ENCODE measurements at regions not wholly inside any gene's neighbourhood (a gene's known extent, or its start where the extent isn't known, plus 50 kb on each side); places are given as distances from the start of the nearest gene placed in this dataset.

GRCh38 chr4:14434483-14434882 is 567.8 kb upstream of the CPEB2 start:
- Histone ChIP-seq H3K9me3 (ENCODE audit: insufficient read depth, low read depth, low read length) (no peaks in the 10 kb centered on the region), H3K4me2 (ENCODE audit: low read length) (no peak overlapping the region), H2BK12ac (ENCODE audit: low read length) (no peak overlapping the region), H3K36me3 (ENCODE audit: control insufficient read depth in 1 of 2, insufficient read depth in 2 of 2, low read length in 2 of 2) (no peaks in the 10 kb centered on the region), H2BK5ac (ENCODE audit: low read depth, low read length, poor library complexity) (no peak overlapping the region), H3K23ac (ENCODE audit: low read length) (no peak overlapping the region), H3K18ac (ENCODE audit: low read length) (no peak overlapping the region), H3K79me2 (ENCODE audit: control insufficient read depth, insufficient read depth, low read length, poor library complexity) (no peaks in the 10 kb centered on the region), H2BK120ac (ENCODE audit: insufficient read depth, low read length, poor library complexity) (no peak overlapping the region), H3K4me3 (ENCODE audit: low read depth, low read length) (no peak overlapping the region), H3K79me1 (ENCODE audit: low read length) (no peaks in the 10 kb centered on the region), H3K27me3 (ENCODE audit: insufficient read depth, low read length) (no peaks in the 10 kb centered on the region), H3K4me1 (ENCODE audit: control insufficient read depth in 1 of 2, insufficient read depth in 2 of 2, low read length in 2 of 2) (no peaks in the 10 kb centered on the region), H4K12ac (ENCODE audit: low read depth, low read length) (no peak overlapping the region), H2AFZ (ENCODE audit: insufficient read depth, low read length, poor library complexity) (no peak overlapping the region), H3K9ac (ENCODE audit: low read length) (no peak overlapping the region), H3K14ac (ENCODE audit: low read length) (no peak overlapping the region), H4K8ac (ENCODE audit: low read depth, low read length) (no peak overlapping the region), H3K27ac (ENCODE audit: low read depth, low read length) (no peak overlapping the region), H4K91ac (ENCODE audit: low read depth, low read length) (no peak overlapping the region), H2AK5ac (ENCODE audit: low read length) (no peak overlapping the region), H3K4ac (ENCODE audit: low read depth, low read length) (no peak overlapping the region)
- WGBS (ENCODE audit: extremely low coverage, insufficient coverage, insufficient read length): no CpG with 5 or more reads among the region's 2 CpGs
- DNase-seq: no peak

- Histone ChIP-seq H3K23ac (ENCODE audit: low read length) (no peak overlapping the region), H2AK5ac (ENCODE audit: low read length) (no peak overlapping the region)
- WGBS (ENCODE audit: extremely low coverage, insufficient coverage, insufficient read length): no CpG with 5 or more reads among the region's 3 CpGs
These were observed 567.4 kb upstream of the CPEB2 start for GRCh38 chr4:14434916-14435315.

DNA sequence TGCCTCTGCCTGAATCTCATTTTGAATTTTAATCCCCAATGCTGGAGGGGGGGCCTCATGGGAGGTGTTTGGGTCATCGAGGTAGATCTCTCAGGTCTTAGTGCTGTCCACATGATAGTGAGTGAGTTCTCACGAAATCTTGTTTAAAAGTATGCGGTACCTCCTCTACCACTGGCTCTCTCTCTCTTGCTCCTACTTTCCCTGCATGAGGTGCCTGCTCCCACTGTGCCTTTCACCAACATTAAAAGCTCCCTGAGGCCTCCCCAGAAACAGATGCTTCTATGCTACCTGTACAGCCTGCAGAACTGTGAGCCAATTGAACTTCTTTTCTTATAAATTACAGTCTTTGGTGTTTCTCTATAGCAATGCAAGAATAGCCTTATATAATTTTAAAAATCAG is 560.7 kb upstream of the CPEB2 start:
- Histone ChIP-seq H3K9ac (ENCODE audit: low read length) (no peak overlapping the region), H3K14ac (ENCODE audit: low read length) (no peak overlapping the region), H4K8ac (ENCODE audit: low read depth, low read length) (no peak overlapping the region), H4K91ac (ENCODE audit: low read depth, low read length) (no peak overlapping the region), H3K4me1 (ENCODE audit: control insufficient read depth in 1 of 2, insufficient read depth in 2 of 2, low read length in 2 of 2) (no peaks in the 10 kb centered on the region), H2BK12ac (ENCODE audit: low read length) (no peak overlapping the region), H2AFZ (ENCODE audit: insufficient read depth, low read length, poor library complexity) (no peak overlapping the region), H3K36me3 (ENCODE audit: control insufficient read depth in 1 of 2, insufficient read depth in 2 of 2, low read length in 2 of 2) (no peaks in the 10 kb centered on the region), H2BK120ac (ENCODE audit: insufficient read depth, low read length, poor library complexity) (no peak overlapping the region), H3K23ac (ENCODE audit: low read length) (no peak overlapping the region), H3K27ac (ENCODE audit: low read depth, low read length) (no peak overlapping the region), H2BK5ac (ENCODE audit: low read depth, low read length, poor library complexity) (no peak overlapping the region), H3K9me3 (ENCODE audit: insufficient read depth, low read depth, low read length) (no peaks in the 10 kb centered on the region), H4K12ac (ENCODE audit: low read depth, low read length) (no peak overlapping the region), H3K79me1 (ENCODE audit: low read length) (no peaks in the 10 kb centered on the region), H3K4me3 (ENCODE audit: low read depth, low read length) (no peak overlapping the region), H3K79me2 (ENCODE audit: control insufficient read depth, insufficient read depth, low read length, poor library complexity) (no peaks in the 10 kb centered on the region), H3K4ac (ENCODE audit: low read depth, low read length) (no peak overlapping the region), H3K27me3 (ENCODE audit: insufficient read depth, low read length) (no peaks in the 10 kb centered on the region), H3K18ac (ENCODE audit: low read length) (no peak overlapping the region), H3K4me2 (ENCODE audit: low read length) (no peak overlapping the region), H2AK5ac (ENCODE audit: low read length) (no peak overlapping the region)
- DNase-seq: no peak
- WGBS (ENCODE audit: extremely low coverage, insufficient coverage, insufficient read length): no CpG with 5 or more reads among the region's 3 CpGs

More at GRCh38 chr4:14434916-14435315, 567.4 kb upstream of the CPEB2 start:
- Histone ChIP-seq H3K4me1 (ENCODE audit: control insufficient read depth in 1 of 2, insufficient read depth in 2 of 2, low read length in 2 of 2) (no peaks in the 10 kb centered on the region), H2BK120ac (ENCODE audit: insufficient read depth, low read length, poor library complexity) (no peak overlapping the region), H3K36me3 (ENCODE audit: control insufficient read depth in 1 of 2, insufficient read depth in 2 of 2, low read length in 2 of 2) (no peaks in the 10 kb centered on the region), H2BK12ac (ENCODE audit: low read length) (no peak overlapping the region), H3K9ac (ENCODE audit: low read length) (no peak overlapping the region), H4K12ac (ENCODE audit: low read depth, low read length) (no peak overlapping the region), H3K27ac (ENCODE audit: low read depth, low read length) (no peak overlapping the region), H3K4me2 (ENCODE audit: low read length) (no peak overlapping the region), H3K4ac (ENCODE audit: low read depth, low read length) (no peak overlapping the region), H3K9me3 (ENCODE audit: insufficient read depth, low read depth, low read length) (no peaks in the 10 kb centered on the region), H2AFZ (ENCODE audit: insufficient read depth, low read length, poor library complexity) (no peak overlapping the region), H3K18ac (ENCODE audit: low read length) (no peak overlapping the region), H3K14ac (ENCODE audit: low read length) (no peak overlapping the region), H3K79me2 (ENCODE audit: control insufficient read depth, insufficient read depth, low read length, poor library complexity) (no peaks in the 10 kb centered on the region), H3K4me3 (ENCODE audit: low read depth, low read length) (no peak overlapping the region), H3K27me3 (ENCODE audit: insufficient read depth, low read length) (no peaks in the 10 kb centered on the region), H3K79me1 (ENCODE audit: low read length) (no peaks in the 10 kb centered on the region), H4K91ac (ENCODE audit: low read depth, low read length) (no peak overlapping the region), H4K8ac (ENCODE audit: low read depth, low read length) (no peak overlapping the region), H2BK5ac (ENCODE audit: low read depth, low read length, poor library complexity) (no peak overlapping the region)
- DNase-seq: no peak

DNA sequence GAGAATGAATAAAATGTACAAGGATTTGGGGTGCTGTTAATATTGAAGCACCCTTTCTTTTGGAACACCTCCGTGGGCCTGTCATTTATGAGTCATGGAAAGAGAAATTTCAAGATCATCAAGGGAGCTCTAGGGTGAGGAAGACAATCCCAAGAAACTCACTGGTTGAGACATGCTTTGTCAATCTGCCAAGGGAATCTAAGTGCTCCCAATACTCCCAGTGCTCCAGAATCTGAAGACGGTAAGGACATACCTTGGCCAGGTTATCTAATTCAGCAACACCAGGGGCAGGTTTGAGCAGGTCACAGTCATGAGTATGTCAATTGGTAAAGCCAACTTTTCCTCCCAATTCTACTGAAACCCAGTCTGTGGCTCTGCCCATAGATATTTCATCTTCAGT is 556.4 kb upstream of the CPEB2 start:
- Histone ChIP-seq H3K14ac (ENCODE audit: low read length) (no peak overlapping the region), H3K18ac (ENCODE audit: low read length) (no peak overlapping the region), H2AFZ (ENCODE audit: insufficient read depth, low read length, poor library complexity) (no peak overlapping the region), H3K4ac (ENCODE audit: low read depth, low read length) (no peak overlapping the region), H2BK120ac (ENCODE audit: insufficient read depth, low read length, poor library complexity) (no peak overlapping the region), H3K27me3 (ENCODE audit: insufficient read depth, low read length) (no peaks in the 10 kb centered on the region), H2AK5ac (ENCODE audit: low read length) (no peak overlapping the region), H4K12ac (ENCODE audit: low read depth, low read length) (no peak overlapping the region), H3K79me1 (ENCODE audit: low read length) (no peaks in the 10 kb centered on the region), H2BK12ac (ENCODE audit: low read length) (no peak overlapping the region), H3K36me3 (ENCODE audit: control insufficient read depth in 1 of 2, insufficient read depth in 2 of 2, low read length in 2 of 2) (no peaks in the 10 kb centered on the region), H3K79me2 (ENCODE audit: control insufficient read depth, insufficient read depth, low read length, poor library complexity) (no peaks in the 10 kb centered on the region), H3K4me3 (ENCODE audit: low read depth, low read length) (no peak overlapping the region), H2BK5ac (ENCODE audit: low read depth, low read length, poor library complexity) (no peak overlapping the region), H4K8ac (ENCODE audit: low read depth, low read length) (no peak overlapping the region), H3K4me1 (ENCODE audit: control insufficient read depth in 1 of 2, insufficient read depth in 2 of 2, low read length in 2 of 2) (no peaks in the 10 kb centered on the region), H3K4me2 (ENCODE audit: low read length) (no peak overlapping the region), H3K9ac (ENCODE audit: low read length) (no peak overlapping the region), H3K27ac (ENCODE audit: low read depth, low read length) (no peak overlapping the region), H4K91ac (ENCODE audit: low read depth, low read length) (no peak overlapping the region), H3K23ac (ENCODE audit: low read length) (no peak overlapping the region), H3K9me3 (ENCODE audit: insufficient read depth, low read depth, low read length) (no peaks in the 10 kb centered on the region)
- no peak for DNase-seq
- no CpG with 5 or more reads among the region's 2 CpGs for WGBS (ENCODE audit: extremely low coverage, insufficient coverage, insufficient read length)

Measured in trophoblast cell (in vitro differentiated cells and primary cell).